Keratinocyte (primary cell): ENCODE measurements at regions not wholly inside any gene's neighbourhood (a gene's known extent, or its start where the extent isn't known, plus 50 kb on each side); places are given as distances from the start of the nearest gene placed in this dataset.

ENCODE experiments used
- DNase-seq: peaks from one replicate; pipeline ENCODE4 v3.0.0-alpha.2; 2011; ENCODE audit warnings: low read depth, missing footprints, low spot score
- FAIRE-seq: peaks from 2 replicates; lab custom pipeline; 2011; peaks lifted over from hg19 to GRCh38; lab: Jason Lieb, UNC
- H2AFZ ChIP-seq: 2 replicates; pipeline ENCODE4 v1.6.0; 2012; ENCODE audit warnings: low read length, control low read depth, inconsistent platforms; ENCODE audit not compliant: control insufficient read depth
- H3K27ac ChIP-seq: 2 replicates; pipeline ENCODE4 v1.5.1; 2011; ENCODE audit warnings: low read length; ENCODE audit not compliant: control insufficient read depth, insufficient read depth
- H3K27me3 ChIP-seq: 3 replicates; pipeline ENCODE4 v1.6.0; 2011; ENCODE audit warnings: low read length; ENCODE audit not compliant: control insufficient read depth, insufficient read depth; ENCODE audit errors: extremely low read depth
- H3K36me3 ChIP-seq, 2 experiments: 2 replicates in 1 of 2; 3 replicates in 1 of 2; pipeline ENCODE4 v1.5.1; 2011; ENCODE audit warnings: low read length in 2 of 2, mild to moderate bottlenecking in 1 of 2; ENCODE audit not compliant: control insufficient read depth in 2 of 2, insufficient read depth in 2 of 2; ENCODE audit errors: extremely low read depth in 1 of 2
- H3K4me1 ChIP-seq: 3 replicates; pipeline ENCODE4 v1.5.1; 2011; ENCODE audit warnings: low read length; ENCODE audit not compliant: control insufficient read depth, insufficient read depth; ENCODE audit errors: extremely low read depth
- H3K4me2 ChIP-seq: 3 replicates; pipeline ENCODE4 v1.6.0; 2011; ENCODE audit warnings: low read depth, low read length; ENCODE audit not compliant: control insufficient read depth, insufficient read depth; ENCODE audit errors: extremely low read depth
- H3K4me3 ChIP-seq, 3 experiments: fragments of 200-600 bp in 1 of 3; sonication (generic) in 1 of 3; 2 replicates in 2 of 3; 3 replicates in 1 of 3; pipeline ENCODE4 v1.5.1; 2011 to 2016; ENCODE audit warnings: low read length in 3 of 3, mild to moderate bottlenecking in 3 of 3, control low read depth in 2 of 3, inconsistent platforms in 1 of 3, low read depth in 1 of 3, mixed read lengths in 1 of 3, mixed run types in 1 of 3, moderate library complexity in 1 of 3; ENCODE audit not compliant: control insufficient read depth in 2 of 3, insufficient read depth in 2 of 3; ENCODE audit errors: extremely low read depth in 1 of 3
- H3K79me2 ChIP-seq: 2 replicates; pipeline ENCODE4 v1.6.0; 2012; ENCODE audit warnings: low read length; ENCODE audit not compliant: control insufficient read depth, insufficient read depth
- H3K9ac ChIP-seq: 3 replicates; pipeline ENCODE4 v1.6.0; 2011; ENCODE audit warnings: low read length; ENCODE audit not compliant: control insufficient read depth, insufficient read depth; ENCODE audit errors: extremely low read depth
- H3K9me1 ChIP-seq: 3 replicates; pipeline ENCODE4 v1.6.0; 2011; ENCODE audit warnings: low read length; ENCODE audit not compliant: control insufficient read depth, insufficient read depth; ENCODE audit errors: extremely low read depth
- H3K9me3 ChIP-seq: 2 replicates; pipeline ENCODE4 v1.5.1; 2012; ENCODE audit warnings: low read depth, low read length; ENCODE audit not compliant: control insufficient read depth
- H4K20me1 ChIP-seq: 3 replicates; pipeline ENCODE4 v1.6.0; 2011; ENCODE audit warnings: low read length; ENCODE audit not compliant: control insufficient read depth, insufficient read depth; ENCODE audit errors: extremely low read depth
- CTCF ChIP-seq, 3 experiments: IDR thresholded peaks in 1 of 3; conservative IDR thresholded peaks in 1 of 3; optimal IDR thresholded peaks in 1 of 3; 2 replicates in 2 of 3; 3 replicates in 1 of 3; pipeline versions ENCODE3 to v1.5.1; 2011; ENCODE audit warnings: low read length in 3 of 3, mild to moderate bottlenecking in 3 of 3, moderate library complexity in 2 of 3, control low read depth in 1 of 3, inconsistent platforms in 1 of 3; ENCODE audit not compliant: insufficient read depth in 2 of 3; ENCODE audit errors: extremely low read depth in 1 of 3
- EZH2 ChIP-seq: IDR thresholded peaks from one replicate; pipeline ENCODE4 v1.6.1; 2012; ENCODE audit warnings: inconsistent platforms, mild to moderate bottlenecking, low read length, moderate library complexity
- dilution Hi-C: fragments of 300-500 bp; cut with MboI; formaldehyde crosslinking; loops from one replicate; pipeline ENCODE4 v1.7.0; 2020; ENCODE audit warnings: low sequenced_read_pairs; ENCODE audit not compliant: extremely low pct_ligation_motif_present

GRCh38 chr4:15339737-15340136 lies 88.1 kb upstream of the C1QTNF7 start:
- Histone ChIP-seq H3K4me2 (no peak overlapping the region), H3K27ac (no peak overlapping the region)

DNA sequence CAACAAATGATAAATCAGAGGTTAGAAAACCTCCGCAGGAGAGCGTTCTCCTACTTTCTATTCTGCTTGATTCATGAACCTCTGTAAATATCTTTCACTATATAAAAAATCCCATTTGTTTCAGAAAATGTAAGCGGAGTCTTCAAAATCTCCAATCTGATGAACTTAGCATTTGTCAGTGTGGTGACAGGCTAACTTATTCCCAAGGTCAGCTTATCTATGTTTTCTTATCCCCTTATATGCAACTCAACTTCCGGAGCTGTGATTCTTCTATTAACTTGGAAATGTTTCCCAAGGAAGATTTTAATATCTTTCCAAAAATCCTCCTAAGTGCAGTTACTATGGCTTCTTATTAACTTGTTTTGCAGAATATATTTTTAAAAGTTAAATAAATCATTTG lies 87.5 kb upstream of the C1QTNF7 start:
- no peak overlapping the region for H3K27ac ChIP-seq

More at GRCh38 chr4:15339737-15340136, 88.1 kb upstream of the C1QTNF7 start:
- Histone ChIP-seq H3K9me3 (no peaks in the 10 kb centered on the region), H3K9me1 (no peaks in the 10 kb centered on the region), H2AFZ (no peak overlapping the region), H3K4me3 (no peak overlapping the region), H4K20me1 (no peaks in the 10 kb centered on the region), H3K79me2 (no peaks in the 10 kb centered on the region), H3K27me3 (peaks cover 11% of the 10 kb centered on the region), H3K36me3 (no peaks in the 10 kb centered on the region), H3K4me1 (peaks cover 3% of the 10 kb centered on the region), H3K9ac (no peak overlapping the region)
- DNase-seq (no peak), FAIRE-seq (no peak)
- dilution Hi-C loops: no loop called here
- TF ChIP-seq EZH2: no peak
- no peak for TF ChIP-seq CTCF (optimal IDR thresholded peaks at IDR 0.05 in 1 of 3, IDR thresholded peaks at IDR 0.05 in 1 of 3, conservative IDR thresholded peaks at IDR 0.05 in 1 of 3; ENCODE audit: extremely low read depth in 1 of 3, insufficient read depth in 2 of 3, low read length in 3 of 3)

More for the DNA sequence above, 87.5 kb upstream of the C1QTNF7 start:
- Histone ChIP-seq H2AFZ (no peak overlapping the region), H3K36me3 (no peaks in the 10 kb centered on the region), H4K20me1 (no peaks in the 10 kb centered on the region), H3K9me3 (no peaks in the 10 kb centered on the region), H3K27me3 (peaks cover 14% of the 10 kb centered on the region), H3K4me1 (peaks cover 3% of the 10 kb centered on the region), H3K9me1 (no peaks in the 10 kb centered on the region), H3K4me3 (no peak overlapping the region), H3K9ac (no peak overlapping the region), H3K4me2 (no peak overlapping the region), H3K79me2 (no peaks in the 10 kb centered on the region)
- dilution Hi-C loops: no loop called here
- DNase-seq: no peak
- no peak for FAIRE-seq
- TF ChIP-seq CTCF (optimal IDR thresholded peaks at IDR 0.05 in 1 of 3, IDR thresholded peaks at IDR 0.05 in 1 of 3, conservative IDR thresholded peaks at IDR 0.05 in 1 of 3; ENCODE audit: extremely low read depth in 1 of 3, insufficient read depth in 2 of 3, low read length in 3 of 3) (no peak), EZH2 (no peak)
